H1 (cell line): ENCODE measurements at regions not wholly inside any gene's neighbourhood (a gene's known extent, or its start where the extent isn't known, plus 50 kb on each side); places are given as distances from the start of the nearest gene placed in this dataset.
"Not testable (repeated sequence)": the region's sequence is repeated elsewhere in the genome, so short reads cannot be mapped to it uniquely, and the experiment has no call there.

ENCODE experiments used
- CTCF ChIA-PET: fragments of 300-600 bp; sonication (Branson Sonifier 250); formaldehyde crosslinking; loops from one replicate; lab custom pipeline; 2021; ENCODE audit not compliant: partially characterized antibody; lab: Charles Lee
- POLR2A ChIA-PET: fragments of 300-600 bp; sonication (Branson Sonifier 250); formaldehyde crosslinking; loops from one replicate; lab custom pipeline; 2021; ENCODE audit warnings: inconsistent platforms; ENCODE audit not compliant: partially characterized antibody; lab: Charles Lee
- DNase-seq, 2 experiments: peaks; one replicate each; pipeline versions ENCODE4 v3.0.0 to v3.0.0-alpha.2; 2010 to 2022; ENCODE audit warnings: low spot score in 2 of 2, low read depth in 1 of 2, mixed read lengths in 1 of 2
- FAIRE-seq: peaks from 2 replicates; lab custom pipeline; 2011; peaks lifted over from hg19 to GRCh38; lab: Jason Lieb, UNC
- H2AFZ ChIP-seq: 2 replicates; pipeline ENCODE4 v1.8.1; 2012; ENCODE audit warnings: low read length, inconsistent platforms
- H2AK5ac ChIP-seq: 2 replicates; pipeline ENCODE4 v1.6.1; 2013; ENCODE audit warnings: low read depth, low read length
- H2BK120ac ChIP-seq: replicated peaks from 2 replicates; pipeline ENCODE3; 2013; ENCODE audit warnings: low read depth, low read length, inconsistent platforms
- H2BK12ac ChIP-seq: 2 replicates; pipeline ENCODE4 v1.6.1; 2013; ENCODE audit warnings: low read depth, low read length
- H2BK15ac ChIP-seq: 2 replicates; pipeline ENCODE4 v1.6.1; 2013; ENCODE audit warnings: low read length
- H2BK20ac ChIP-seq: 2 replicates; pipeline ENCODE4 v1.6.1; 2013; ENCODE audit warnings: low read length
- H2BK5ac ChIP-seq: 2 replicates; pipeline ENCODE4 v1.6.1; 2013; ENCODE audit warnings: low read depth, low read length
- H3K14ac ChIP-seq: 2 replicates; pipeline ENCODE4 v1.6.1; 2013; ENCODE audit warnings: inconsistent platforms; ENCODE audit not compliant: insufficient read length
- H3K18ac ChIP-seq: 2 replicates; pipeline ENCODE4 v1.6.1; 2013; ENCODE audit warnings: low read length; ENCODE audit errors: extremely low read depth
- H3K23ac ChIP-seq: 2 replicates; pipeline ENCODE4 v1.6.1; 2013; ENCODE audit warnings: inconsistent platforms; ENCODE audit not compliant: insufficient read length
- H3K23me2 ChIP-seq: 2 replicates; pipeline ENCODE4 v1.6.1; 2013; ENCODE audit warnings: low read depth, low read length
- H3K27ac ChIP-seq: 2 replicates; pipeline ENCODE4 v1.6.1; 2011; ENCODE audit warnings: low read depth, low read length, inconsistent platforms
- H3K27me3 ChIP-seq, 4 experiments: replicated peaks in 1 of 4; 1 replicate in 1 of 4; 2 replicates in 3 of 4; pipeline versions ENCODE4 v1.6.1 to v1.8.1; 2011 to 2013; ENCODE audit warnings: low read length in 3 of 4, mild to moderate bottlenecking in 3 of 4, inconsistent platforms in 2 of 4, mixed read lengths in 2 of 4, moderate library complexity in 1 of 4; ENCODE audit not compliant: control insufficient read depth in 3 of 4, insufficient read depth in 3 of 4; ENCODE audit errors: extremely low read depth in 1 of 4
- H3K36me3 ChIP-seq, 4 experiments: 2 replicates each; pipeline versions ENCODE4 v1.6.1 to v1.8.1; 2011 to 2013; ENCODE audit warnings: mild to moderate bottlenecking in 4 of 4, low read length in 3 of 4, moderate library complexity in 2 of 4, control low read depth in 1 of 4, inconsistent platforms in 1 of 4; ENCODE audit not compliant: insufficient read depth in 4 of 4, control insufficient read depth in 2 of 4
- H3K4ac ChIP-seq: replicated peaks from 2 replicates; pipeline ENCODE3; 2013; ENCODE audit warnings: low read length, low read depth, mixed read lengths, inconsistent platforms; ENCODE audit not compliant: insufficient read length
- H3K4me1 ChIP-seq, 4 experiments: replicated peaks in 1 of 4; 1 replicate in 1 of 4; 2 replicates in 3 of 4; pipeline versions ENCODE4 v1.6.1 to v1.8.1; 2011 to 2013; ENCODE audit warnings: low read length in 3 of 4, inconsistent platforms in 2 of 4, mixed read lengths in 1 of 4; ENCODE audit not compliant: insufficient read depth in 4 of 4, control insufficient read depth in 3 of 4
- H3K4me2 ChIP-seq, 2 experiments: 2 replicates each; pipeline versions ENCODE4 v1.6.1 to v1.8.1; 2011 to 2013; ENCODE audit warnings: low read depth in 2 of 2, low read length in 2 of 2, control low read depth in 1 of 2, inconsistent platforms in 1 of 2, mild to moderate bottlenecking in 1 of 2; ENCODE audit not compliant: insufficient read depth in 1 of 2
- H3K4me3 ChIP-seq, 4 experiments: fragments of 200-600, 300-600 bp in 1 of 4; sonication (generic), shearing (Covaris generic), sonication (Bioruptor Twin) in 1 of 4; 2 replicates each; pipeline versions ENCODE4 v1.5.1 to v1.8.1; 2011 to 2016; ENCODE audit warnings: low read length in 4 of 4, low read depth in 3 of 4, control low read depth in 2 of 4, inconsistent platforms in 2 of 4, mild to moderate bottlenecking in 2 of 4, mixed read lengths in 1 of 4, moderate library complexity in 1 of 4; ENCODE audit not compliant: insufficient read depth in 2 of 4; ENCODE audit errors: extremely low read depth in 1 of 4
- H3K56ac ChIP-seq: replicated peaks from 2 replicates; pipeline ENCODE3; 2013; ENCODE audit warnings: low read depth, mild to moderate bottlenecking, mixed read lengths, low read length, inconsistent platforms; ENCODE audit not compliant: insufficient read length
- H3K79me1 ChIP-seq: 2 replicates; pipeline ENCODE4 v1.6.1; 2013; ENCODE audit warnings: low read depth, low read length, control low read depth
- H3K79me2 ChIP-seq, 2 experiments: 2 replicates each; pipeline versions ENCODE4 v1.6.1 to v1.8.1; 2012 to 2013; ENCODE audit warnings: low read length in 2 of 2, mild to moderate bottlenecking in 2 of 2, inconsistent platforms in 1 of 2; ENCODE audit not compliant: insufficient read depth in 2 of 2, control insufficient read depth in 1 of 2
- H3K9ac ChIP-seq, 4 experiments: replicated peaks in 1 of 4; 1 replicate in 1 of 4; 2 replicates in 3 of 4; pipeline versions ENCODE4 v1.6.1 to v1.8.1; 2011 to 2013; ENCODE audit warnings: low read depth in 3 of 4, low read length in 3 of 4, control low read depth in 2 of 4, mild to moderate bottlenecking in 2 of 4, moderate library complexity in 2 of 4, inconsistent platforms in 1 of 4; ENCODE audit errors: extremely low read depth in 1 of 4
- H3K9me3 ChIP-seq, 2 experiments: 2 replicates each; pipeline versions ENCODE4 v1.6.1 to v1.8.1; 2012 to 2013; ENCODE audit warnings: mild to moderate bottlenecking in 2 of 2, moderate library complexity in 2 of 2, control low read depth in 1 of 2, inconsistent platforms in 1 of 2, low read depth in 1 of 2, low read length in 1 of 2, mixed read lengths in 1 of 2; ENCODE audit not compliant: insufficient read depth in 2 of 2
- H4K20me1 ChIP-seq, 2 experiments: replicated peaks in 1 of 2; 2 replicates each; pipeline versions ENCODE3 to v1.8.1; 2011 to 2013; ENCODE audit warnings: inconsistent platforms in 2 of 2, low read length in 2 of 2, mild to moderate bottlenecking in 1 of 2; ENCODE audit not compliant: insufficient read depth in 2 of 2, control insufficient read depth in 1 of 2
- H4K5ac ChIP-seq: 2 replicates; pipeline ENCODE4 v1.6.1; 2013; ENCODE audit warnings: low read length, low read depth, mixed read lengths, inconsistent platforms; ENCODE audit not compliant: insufficient read length
- H4K8ac ChIP-seq: 2 replicates; pipeline ENCODE4 v1.8.0; 2013; ENCODE audit warnings: mild to moderate bottlenecking, moderate library complexity, low read length, inconsistent platforms; ENCODE audit not compliant: insufficient read depth; ENCODE audit errors: extremely low read depth
- H4K91ac ChIP-seq: replicated peaks from 2 replicates; pipeline ENCODE3; 2013; ENCODE audit warnings: low read length, mixed read lengths, inconsistent platforms; ENCODE audit not compliant: insufficient read length
- WGBS, 2 experiments: shearing (Covaris generic) in 1 of 2; methylation state at CpG; one replicate each; pipeline versions ENCODE4 v1.1.6 to v1.1.7; 2013 to 2015; ENCODE audit warnings: low lambda C conversion rate in 2 of 2, mixed read lengths in 2 of 2, inconsistent platforms in 1 of 2, low coverage in 1 of 2, missing lambda C conversion rate in 1 of 2; ENCODE audit not compliant: insufficient replicate concordance in 2 of 2, insufficient coverage in 1 of 2, insufficient read length in 1 of 2; ENCODE audit errors: extremely low coverage in 1 of 2, missing lambda C conversion rate in 1 of 2; 5-methylcytosine and 5-hydroxymethylcytosine counted together

GRCh38 chr11:4237771-4238170 is 130.4 kb downstream of the OR52B4 start:
- H3K23ac ChIP-seq, H2BK15ac ChIP-seq, H3K56ac ChIP-seq, H3K9me3 ChIP-seq, H4K20me1 ChIP-seq, H2BK5ac ChIP-seq, H3K79me1 ChIP-seq, H4K5ac ChIP-seq, H3K36me3 ChIP-seq, H3K23me2 ChIP-seq, CTCF ChIA-PET, H3K27ac ChIP-seq, H4K91ac ChIP-seq, H2AK5ac ChIP-seq, DNase-seq, H2BK20ac ChIP-seq, H3K9ac ChIP-seq, H4K8ac ChIP-seq, H2BK12ac ChIP-seq, POLR2A ChIA-PET, H3K14ac ChIP-seq, FAIRE-seq, H2BK120ac ChIP-seq, H3K4ac ChIP-seq, H3K27me3 ChIP-seq, H3K4me3 ChIP-seq, H3K4me1 ChIP-seq, H3K79me2 ChIP-seq, H3K18ac ChIP-seq, H3K4me2 ChIP-seq, H2AFZ ChIP-seq: not testable (repeated sequence)
- 91% methylated on average over 11 of the region's 21 CpGs; no CpG with 5 or more reads in 1 of the 2 experiments for WGBS, 2 experiments

GRCh38 chr11:4218857-4219256 is 124.3 kb downstream of the RRM1 start:
- H3K56ac ChIP-seq, H3K36me3 ChIP-seq, H3K9me3 ChIP-seq, H3K18ac ChIP-seq, H4K8ac ChIP-seq, H4K91ac ChIP-seq, H3K23me2 ChIP-seq, H2BK15ac ChIP-seq, H3K23ac ChIP-seq, H3K27me3 ChIP-seq, H3K79me2 ChIP-seq, POLR2A ChIA-PET, H2AK5ac ChIP-seq, H2BK5ac ChIP-seq, H3K4me2 ChIP-seq, H3K27ac ChIP-seq, H3K9ac ChIP-seq, H2AFZ ChIP-seq, H3K4me1 ChIP-seq, H3K14ac ChIP-seq, H3K4ac ChIP-seq, H4K5ac ChIP-seq, H2BK20ac ChIP-seq, H2BK12ac ChIP-seq, H3K79me1 ChIP-seq, H4K20me1 ChIP-seq, CTCF ChIA-PET, H3K4me3 ChIP-seq, H2BK120ac ChIP-seq, FAIRE-seq, DNase-seq: not testable (repeated sequence)
- WGBS, 2 experiments, result 89% methylated on average over 4 of the region's 4 CpGs; no CpG with 5 or more reads in 1 of the 2 experiments
